Activated CD8-positive, alpha-beta T cell treated with anti-CD3 and anti-CD28 coated beads for 36 hours (primary cell): ENCODE measurements at regions not wholly inside any gene's neighbourhood (a gene's known extent, or its start where the extent isn't known, plus 50 kb on each side); places are given as distances from the start of the nearest gene placed in this dataset.

Source experiments
- ATAC-seq: fragments of 200-7000 bp; cut with Tn5 transposase; one replicate; pipeline ENCODE4 v1.10.0; 2021; ENCODE audit warnings: mild to moderate bottlenecking, moderate library complexity
- CTCF ChIA-PET: fragments of 350-600 bp; sonication (Branson Sonifier 250); formaldehyde crosslinking; loops from one replicate; lab custom pipeline; 2021; ENCODE audit warnings: antibody characterized with exemption; lab: Charles Lee
- POLR2A ChIA-PET: fragments of 350-600 bp; sonication (Branson Sonifier 250); formaldehyde crosslinking; loops from one replicate; lab custom pipeline; 2021; ENCODE audit warnings: antibody characterized with exemption; lab: Charles Lee
- DNase-seq: peaks from one replicate; pipeline ENCODE4 v3.0.0-alpha.2; 2020
- H3K27ac Mint-ChIP-seq: one replicate; pipeline ENCODE4 v1.8.0; 2021; ENCODE audit warnings: mild to moderate bottlenecking, mixed read lengths
- H3K27me3 Mint-ChIP-seq: one replicate; pipeline ENCODE4 v1.8.0; 2021; ENCODE audit warnings: mixed read lengths
- H3K36me3 Mint-ChIP-seq: one replicate; pipeline ENCODE4 v1.8.0; 2021; ENCODE audit warnings: low read depth, mixed read lengths
- H3K4me1 Mint-ChIP-seq: one replicate; pipeline ENCODE4 v1.8.0; 2021; ENCODE audit warnings: low read depth, mixed read lengths
- H3K4me3 Mint-ChIP-seq: one replicate; pipeline ENCODE4 v1.8.0; 2021; ENCODE audit warnings: mild to moderate bottlenecking, moderate library complexity, mixed read lengths
- H3K9me3 Mint-ChIP-seq: one replicate; pipeline ENCODE4 v1.8.0; 2021; ENCODE audit warnings: mixed read lengths
- intact Hi-C: fragments of 100-400 bp; cut with micrococcal nuclease; formaldehyde crosslinking; loops from one replicate; pipeline ENCODE4 v1.10.0; 2022
- TF ChIP-seq, protein P1 (sequence below): fragments of 200-600 bp; IDR thresholded peaks from one replicate; pipeline ENCODE4 v1.8.0; 2022; ENCODE audit warnings: antibody characterized with exemption, mild to moderate bottlenecking

DNA sequence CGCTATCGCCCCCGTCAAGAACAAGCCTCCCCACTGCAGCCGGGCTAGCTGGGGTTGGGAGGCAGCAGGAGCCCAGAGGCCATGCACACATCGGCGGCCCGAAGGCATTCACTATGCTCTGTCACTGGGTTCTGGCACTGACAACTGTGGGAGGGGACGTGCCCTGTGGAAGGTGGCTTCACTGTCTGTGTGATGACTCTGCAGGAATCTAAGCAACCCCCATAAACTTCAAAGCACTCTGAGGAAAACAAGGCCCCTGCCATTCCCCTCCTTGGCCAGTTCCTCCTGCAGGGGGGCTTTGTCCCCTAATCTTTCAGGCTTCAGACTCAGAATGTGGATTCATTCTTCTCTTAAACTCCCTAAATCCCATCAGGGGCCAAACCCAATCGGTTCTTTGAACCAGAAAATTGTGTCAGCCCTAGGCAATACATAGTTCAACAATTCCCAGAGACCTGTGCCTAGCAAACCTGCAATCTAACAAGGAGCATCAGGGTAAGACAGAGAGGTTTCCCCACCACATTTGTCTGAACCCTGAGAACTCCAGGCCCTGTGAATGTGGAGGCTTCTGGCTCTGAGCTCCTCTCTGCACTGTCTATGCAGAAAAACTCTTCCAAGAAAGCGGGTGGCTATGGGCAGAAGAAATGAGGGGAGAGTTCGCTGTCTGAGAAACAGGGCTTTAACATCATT is 1477.2 kb downstream of the TBC1D22A start:
- DNase-seq (no peak), ATAC-seq (no peak)
- TF ChIP-seq, protein P1, sequence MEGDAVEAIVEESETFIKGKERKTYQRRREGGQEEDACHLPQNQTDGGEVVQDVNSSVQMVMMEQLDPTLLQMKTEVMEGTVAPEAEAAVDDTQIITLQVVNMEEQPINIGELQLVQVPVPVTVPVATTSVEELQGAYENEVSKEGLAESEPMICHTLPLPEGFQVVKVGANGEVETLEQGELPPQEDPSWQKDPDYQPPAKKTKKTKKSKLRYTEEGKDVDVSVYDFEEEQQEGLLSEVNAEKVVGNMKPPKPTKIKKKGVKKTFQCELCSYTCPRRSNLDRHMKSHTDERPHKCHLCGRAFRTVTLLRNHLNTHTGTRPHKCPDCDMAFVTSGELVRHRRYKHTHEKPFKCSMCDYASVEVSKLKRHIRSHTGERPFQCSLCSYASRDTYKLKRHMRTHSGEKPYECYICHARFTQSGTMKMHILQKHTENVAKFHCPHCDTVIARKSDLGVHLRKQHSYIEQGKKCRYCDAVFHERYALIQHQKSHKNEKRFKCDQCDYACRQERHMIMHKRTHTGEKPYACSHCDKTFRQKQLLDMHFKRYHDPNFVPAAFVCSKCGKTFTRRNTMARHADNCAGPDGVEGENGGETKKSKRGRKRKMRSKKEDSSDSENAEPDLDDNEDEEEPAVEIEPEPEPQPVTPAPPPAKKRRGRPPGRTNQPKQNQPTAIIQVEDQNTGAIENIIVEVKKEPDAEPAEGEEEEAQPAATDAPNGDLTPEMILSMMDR: no peak
- H3K4me1 Mint-ChIP-seq: peaks cover 4% of the 10 kb centered on the region
- intact Hi-C loops: no loop called here
- H3K4me3 Mint-ChIP-seq: no peak overlapping the region
- H3K9me3 Mint-ChIP-seq: no peaks in the 10 kb centered on the region
- CTCF ChIA-PET: no interaction called here
- no peaks in the 10 kb centered on the region for H3K36me3 Mint-ChIP-seq
- POLR2A ChIA-PET: no interaction called here
- no peak overlapping the region for H3K27ac Mint-ChIP-seq
- no peaks in the 10 kb centered on the region for H3K27me3 Mint-ChIP-seq

DNA sequence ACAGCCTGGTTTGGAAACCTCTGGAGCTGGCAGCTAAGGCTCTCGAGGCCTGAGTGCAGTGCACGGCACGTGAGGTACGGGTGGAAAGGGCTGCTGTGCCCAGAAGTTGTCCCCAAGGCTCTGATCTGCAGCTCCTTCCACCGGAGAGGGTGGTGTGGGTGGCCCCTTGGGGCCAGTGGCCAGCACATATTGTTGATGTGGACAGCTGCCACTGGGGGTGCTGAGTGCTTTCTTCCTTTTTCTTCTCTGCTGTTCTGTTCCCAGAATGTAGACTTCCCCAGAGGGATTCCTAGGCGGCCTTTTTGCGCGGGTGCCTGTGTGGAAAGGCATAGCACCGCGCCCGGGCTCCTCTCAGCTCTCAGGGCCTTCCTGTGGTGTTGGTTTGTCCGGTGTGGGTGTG is 1476.5 kb downstream of the TBC1D22A start:
- no peak overlapping the region for H3K27ac Mint-ChIP-seq
- H3K4me1 Mint-ChIP-seq: peaks cover 4% of the 10 kb centered on the region
- DNase-seq (no peak), ATAC-seq (no peak)
- POLR2A ChIA-PET: no interaction called here
- TF ChIP-seq, protein P1: no peak
- H3K36me3 Mint-ChIP-seq: no peaks in the 10 kb centered on the region
- CTCF ChIA-PET: no interaction called here
- no peak overlapping the region for H3K4me3 Mint-ChIP-seq
- intact Hi-C loops: no loop called here
- H3K27me3 Mint-ChIP-seq: no peaks in the 10 kb centered on the region
- H3K9me3 Mint-ChIP-seq: peaks cover under 1% of the 10 kb centered on the region

DNA sequence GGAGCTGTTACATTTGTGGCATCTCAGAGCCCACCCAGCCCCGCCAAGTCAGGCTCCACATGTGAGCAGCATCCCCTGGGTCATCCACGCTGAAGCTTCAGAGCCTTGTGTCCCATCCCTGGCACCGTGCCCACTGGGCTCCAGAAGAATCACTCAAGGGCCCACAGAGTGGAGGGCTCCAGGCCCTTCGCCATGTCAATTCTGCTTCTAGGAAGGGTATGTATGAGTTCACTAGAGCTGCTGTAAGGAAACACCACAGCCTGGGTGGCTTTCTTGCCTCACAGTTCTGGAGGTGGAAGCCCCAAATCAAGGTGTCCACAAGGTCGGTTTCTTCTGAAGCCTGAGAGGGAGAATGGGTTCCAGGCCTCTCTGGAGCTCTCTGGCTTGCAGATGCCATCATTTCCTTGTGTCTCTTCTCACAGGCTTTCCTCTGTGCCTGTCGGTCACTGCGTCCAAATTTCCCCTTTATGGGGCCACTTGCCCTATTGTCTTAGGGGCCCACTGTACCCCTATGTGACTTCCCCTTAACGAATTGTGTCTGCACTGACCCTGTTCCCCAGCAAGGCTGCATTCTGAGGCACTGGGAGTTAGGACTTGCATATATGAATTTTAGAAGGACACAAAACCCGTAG is 1476.0 kb downstream of the TBC1D22A start:
- POLR2A ChIA-PET: no interaction called here
- Mint-ChIP-seq H3K9me3 (peaks cover 6% of the 10 kb centered on the region), H3K36me3 (no peaks in the 10 kb centered on the region), H3K27me3 (no peaks in the 10 kb centered on the region), H3K4me3 (no peak overlapping the region), H3K4me1 (peaks cover 4% of the 10 kb centered on the region), H3K27ac (no peak overlapping the region)
- DNase-seq (no peak), ATAC-seq (no peak)
- intact Hi-C loops: no loop called here
- CTCF ChIA-PET: no interaction called here
- TF ChIP-seq, protein P1: no peak

DNA sequence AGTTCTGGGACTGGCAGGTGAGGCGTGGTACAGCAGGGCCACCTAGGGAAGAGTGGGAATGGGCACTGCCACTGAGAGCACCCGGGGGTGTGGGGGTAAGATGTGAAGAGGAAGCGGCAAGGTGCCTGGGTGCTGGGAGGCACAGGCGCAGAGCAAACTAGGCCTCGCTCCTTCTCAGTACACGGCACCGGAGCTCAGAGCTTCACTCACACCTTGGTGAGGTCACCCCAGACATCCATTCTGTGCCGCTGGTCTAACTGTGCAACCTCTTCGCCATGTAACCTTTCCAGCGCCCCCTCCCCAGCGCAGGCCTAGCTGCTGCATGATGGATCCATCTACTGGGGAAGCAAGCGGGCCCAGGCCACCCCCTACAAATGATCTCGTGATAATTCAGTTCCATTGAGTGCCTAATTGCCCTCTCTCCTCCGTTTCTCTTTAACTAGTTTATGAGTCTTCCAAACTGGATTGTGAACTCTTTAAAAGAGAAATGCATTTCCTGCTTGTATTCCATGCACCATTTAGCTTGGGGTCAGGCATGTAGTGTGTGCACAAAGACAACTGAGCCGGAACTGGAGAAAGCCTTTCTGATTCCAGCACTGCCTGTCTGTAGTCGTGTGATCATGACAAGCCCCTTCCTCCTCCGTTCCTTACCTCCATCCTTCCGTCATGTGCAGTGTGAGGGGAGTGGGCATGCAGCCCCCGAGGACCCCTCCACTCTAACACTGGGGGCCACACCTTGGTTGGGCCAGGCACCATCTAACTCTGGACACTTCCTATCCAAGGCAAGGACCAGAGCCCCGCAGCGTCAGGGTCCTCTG is 1475.2 kb downstream of the TBC1D22A start:
- DNase-seq (no peak), ATAC-seq (no peak)
- intact Hi-C loops: no loop called here
- ChIA-PET POLR2A (no interaction called here), CTCF (no interaction called here)
- Mint-ChIP-seq H3K9me3 (peaks cover 7% of the 10 kb centered on the region), H3K4me1 (peaks cover 4% of the 10 kb centered on the region), H3K27ac (no peak overlapping the region), H3K27me3 (no peaks in the 10 kb centered on the region), H3K36me3 (no peaks in the 10 kb centered on the region), H3K4me3 (no peak overlapping the region)
- TF ChIP-seq, protein P1: no peak

DNA sequence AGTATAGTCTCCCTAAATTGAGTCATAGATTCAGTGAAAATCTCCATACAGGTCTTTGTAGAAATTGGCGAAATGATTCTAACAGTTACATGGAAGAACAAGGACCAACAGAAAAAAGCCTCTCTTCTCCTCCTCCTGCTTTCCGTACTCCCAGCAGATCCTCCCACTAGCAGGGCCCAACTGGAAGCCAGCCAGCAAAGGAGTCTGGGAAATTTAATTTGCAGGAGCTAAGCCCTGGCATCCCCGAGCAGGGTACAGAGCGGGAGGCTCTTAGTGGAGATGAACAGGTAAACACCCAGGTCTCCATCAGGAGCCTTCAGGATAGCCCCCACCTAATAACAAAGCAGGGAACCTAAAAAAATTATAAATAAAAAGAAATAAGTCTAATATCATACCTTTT is 1473.8 kb downstream of the TBC1D22A start:
- no peak for ATAC-seq
- no peak for DNase-seq
- POLR2A ChIA-PET: no interaction called here
- no peaks in the 10 kb centered on the region for H3K4me1 Mint-ChIP-seq
- no peaks in the 10 kb centered on the region for H3K36me3 Mint-ChIP-seq
- intact Hi-C loops: no loop called here
- H3K4me3 Mint-ChIP-seq: no peak overlapping the region
- CTCF ChIA-PET: no interaction called here
- H3K9me3 Mint-ChIP-seq: peaks cover 14% of the 10 kb centered on the region
- no peaks in the 10 kb centered on the region for H3K27me3 Mint-ChIP-seq
- H3K27ac Mint-ChIP-seq: no peak overlapping the region
- TF ChIP-seq, protein P1: no peak
